Ishikawa (cell line): ENCODE measurements at regions not wholly inside any gene's neighbourhood (a gene's known extent, or its start where the extent isn't known, plus 50 kb on each side); places are given as distances from the start of the nearest gene placed in this dataset.

Source experiments
- CEBPB ChIP-seq: IDR thresholded peaks from 2 replicates; pipeline ENCODE4 v1.6.1; 2012
- CREB1 ChIP-seq: IDR thresholded peaks from 2 replicates; pipeline ENCODE4 v1.6.1; 2012; ENCODE audit warnings: low read depth
- EGR1 ChIP-seq: IDR thresholded peaks from 2 replicates; pipeline ENCODE4 v1.6.1; 2012
- EP300 ChIP-seq: IDR thresholded peaks from 2 replicates; pipeline ENCODE4 v1.6.1; 2012; ENCODE audit warnings: borderline replicate concordance
- FOXM1 ChIP-seq: IDR thresholded peaks from 2 replicates; pipeline ENCODE4 v1.6.1; 2012; ENCODE audit warnings: low read depth, borderline replicate concordance
- MAX ChIP-seq: IDR thresholded peaks from 2 replicates; pipeline ENCODE4 v1.6.1; 2012
- NFIC ChIP-seq: IDR thresholded peaks from 2 replicates; pipeline ENCODE4 v1.6.1; 2012
- RAD21 ChIP-seq: IDR thresholded peaks from 2 replicates; pipeline ENCODE4 v1.6.1; 2012; ENCODE audit warnings: low read depth
- REST ChIP-seq: IDR thresholded peaks from 2 replicates; pipeline ENCODE4 v1.6.1; 2012; ENCODE audit warnings: low read depth, mild to moderate bottlenecking
- TAF1 ChIP-seq: IDR thresholded peaks from 2 replicates; pipeline ENCODE4 v1.6.1; 2012; ENCODE audit warnings: low read depth, mild to moderate bottlenecking
- TCF12 ChIP-seq: IDR thresholded peaks from 2 replicates; pipeline ENCODE4 v1.6.1; 2012; ENCODE audit warnings: low read depth
- TEAD4 ChIP-seq: IDR thresholded peaks from 2 replicates; pipeline ENCODE4 v1.6.1; 2012
- USF1 ChIP-seq: IDR thresholded peaks from 2 replicates; pipeline ENCODE4 v1.6.1; 2012
- YY1 ChIP-seq: IDR thresholded peaks from 2 replicates; pipeline ENCODE4 v1.6.1; 2012; ENCODE audit warnings: low read depth

- TF ChIP-seq REST (no peak), MAX (no peak), EP300 (no peak), RAD21 (no peak), CREB1 (no peak), CEBPB (no peak), FOXM1 (no peak), YY1 (no peak), EGR1 (no peak), TEAD4 (no peak), NFIC (no peak), TCF12 (no peak), USF1 (no peak), TAF1 (no peak)
Observed at GRCh38 chr18:73923866-73924265, 223.8 kb downstream of the FBXO15 start.
